Body of pancreas (tissue), 4 donors: ENCODE measurements at regions not wholly inside any gene's neighbourhood (a gene's known extent, or its start where the extent isn't known, plus 50 kb on each side); places are given as distances from the start of the nearest gene placed in this dataset.

Experiments
- ATAC-seq: fragments of 150-250 bp; one replicate; pipeline ENCODE4 v1.9.1; 2016
- DNase-seq, 4 donors: peaks; one replicate each; pipeline ENCODE4 v3.0.0-alpha.2; 2019
- H3K27ac ChIP-seq, 4 donors: fragments of 200-600 bp; sonication (generic); 1 replicate in 3 of 4; 2 replicates in 1 of 4; pipeline versions ENCODE4 v1.5.1 to v1.6.1; 2016 to 2019; ENCODE audit warnings: mild to moderate bottlenecking in 1 of 4, mixed read lengths in 1 of 4, moderate library complexity in 1 of 4
- H3K27me3 ChIP-seq, 2 donors: fragments of 200-600 bp; sonication (generic); one replicate each; pipeline ENCODE4 v1.6.0; 2016; ENCODE audit warnings: mild to moderate bottlenecking in 1 of 2
- H3K36me3 ChIP-seq, 2 donors: fragments of 200-600 bp; sonication (generic); replicated peaks in 1 of 2; 2 replicates each; pipeline ENCODE4 v1.5.1; 2016; ENCODE audit warnings: low read depth in 2 of 2; ENCODE audit not compliant: insufficient read depth in 1 of 2
- H3K4me1 ChIP-seq: fragments of 200-600 bp; sonication (generic); one replicate; pipeline ENCODE4 v1.6.0; 2016
- H3K4me3 ChIP-seq, 2 donors: fragments of 200-600 bp; sonication (generic); 1 replicate in 1 of 2; 2 replicates in 1 of 2; pipeline ENCODE4 v1.5.1; 2016 to 2019
- H3K9me3 ChIP-seq, 3 donors: fragments of 200-600 bp; sonication (generic); 1 replicate in 2 of 3; 2 replicates in 1 of 3; pipeline ENCODE4 v1.5.1; 2016
- POLR2A ChIP-seq, 3 donors: fragments of 450-650 bp; IDR thresholded peaks; one replicate each; pipeline ENCODE4 v1.6.1; 2016; ENCODE audit warnings: antibody characterized with exemption in 3 of 3, mild to moderate bottlenecking in 2 of 3
- WGBS, 2 donors: methylation state at CpG; one replicate each; pipeline ENCODE4 v1.1.5; 2017; 5-methylcytosine and 5-hydroxymethylcytosine counted together
- intact Hi-C: fragments of 100-400 bp; cut with DNase I; formaldehyde crosslinking; loops from one replicate; pipeline ENCODE4 v1.15.1; 2023
- TF ChIP-seq, protein P1 (sequence below), 7 experiments: fragments of 450-650 bp in 4 of 7; fragments of 200-600 bp in 3 of 7; sonication (generic) in 3 of 7; IDR thresholded peaks; one replicate each; pipeline ENCODE4 v1.5.1; 2016 to 2019; ENCODE audit warnings: antibody characterized with exemption in 7 of 7

DNA sequence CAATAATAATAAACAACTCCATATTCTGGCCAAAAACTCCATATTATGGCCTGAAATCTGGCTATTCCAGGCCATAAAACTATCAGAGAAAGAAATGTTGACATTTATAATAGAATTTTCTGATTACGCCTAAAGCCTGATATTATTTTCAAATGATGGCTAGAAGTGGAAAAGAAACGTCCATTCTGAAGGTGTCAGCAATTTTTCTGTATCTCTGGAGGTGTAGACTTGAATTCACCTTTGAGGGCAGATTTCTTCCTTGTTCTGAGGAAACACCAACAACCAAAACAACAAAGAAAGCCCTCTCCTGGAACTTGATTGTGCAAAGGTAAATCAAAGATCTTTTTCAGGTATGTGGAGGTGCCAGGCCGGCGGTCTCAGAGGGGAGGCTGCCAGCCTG is 390.7 kb downstream of the DMAC1 start:
- Histone ChIP-seq H3K27me3 (no peaks in the 10 kb centered on the region), H3K36me3 (no peaks in the 10 kb centered on the region), H3K4me3 (no peak overlapping the region), H3K27ac (no peak overlapping the region), H3K9me3 (no peaks in the 10 kb centered on the region), H3K4me1 (no peaks in the 10 kb centered on the region)
- ATAC-seq (no peak), DNase-seq (no peak)
- 77 to 88% methylated on average over 4 of the region's 4 CpGs for WGBS, 2 donors
- intact Hi-C loops, result no loop called here
- TF ChIP-seq POLR2A (IDR thresholded peaks at IDR 0.05), result no peak
- TF ChIP-seq, protein P1, sequence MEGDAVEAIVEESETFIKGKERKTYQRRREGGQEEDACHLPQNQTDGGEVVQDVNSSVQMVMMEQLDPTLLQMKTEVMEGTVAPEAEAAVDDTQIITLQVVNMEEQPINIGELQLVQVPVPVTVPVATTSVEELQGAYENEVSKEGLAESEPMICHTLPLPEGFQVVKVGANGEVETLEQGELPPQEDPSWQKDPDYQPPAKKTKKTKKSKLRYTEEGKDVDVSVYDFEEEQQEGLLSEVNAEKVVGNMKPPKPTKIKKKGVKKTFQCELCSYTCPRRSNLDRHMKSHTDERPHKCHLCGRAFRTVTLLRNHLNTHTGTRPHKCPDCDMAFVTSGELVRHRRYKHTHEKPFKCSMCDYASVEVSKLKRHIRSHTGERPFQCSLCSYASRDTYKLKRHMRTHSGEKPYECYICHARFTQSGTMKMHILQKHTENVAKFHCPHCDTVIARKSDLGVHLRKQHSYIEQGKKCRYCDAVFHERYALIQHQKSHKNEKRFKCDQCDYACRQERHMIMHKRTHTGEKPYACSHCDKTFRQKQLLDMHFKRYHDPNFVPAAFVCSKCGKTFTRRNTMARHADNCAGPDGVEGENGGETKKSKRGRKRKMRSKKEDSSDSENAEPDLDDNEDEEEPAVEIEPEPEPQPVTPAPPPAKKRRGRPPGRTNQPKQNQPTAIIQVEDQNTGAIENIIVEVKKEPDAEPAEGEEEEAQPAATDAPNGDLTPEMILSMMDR (IDR thresholded peaks at IDR 0.05), result no peak

DNA sequence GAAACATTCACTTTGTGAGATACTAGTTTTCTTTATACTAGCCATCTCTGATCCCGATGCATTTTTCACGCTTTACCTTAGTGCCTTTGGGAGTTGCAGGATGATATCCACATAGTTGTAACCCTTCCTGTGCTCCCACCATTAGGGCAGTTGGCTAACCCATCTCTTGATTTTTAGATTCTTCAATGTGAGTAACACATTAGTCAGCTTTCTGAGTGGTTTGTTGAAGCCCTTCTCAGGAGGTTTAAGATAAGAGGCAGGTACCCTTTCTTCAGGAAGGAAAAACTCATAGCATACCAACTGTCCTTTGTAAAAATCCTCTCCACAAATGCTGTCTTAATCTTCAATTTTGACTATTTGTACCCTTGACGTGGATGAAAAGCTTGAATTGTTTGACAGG is 392.3 kb downstream of the DMAC1 start:
- 75 to 81% methylated on average over 3 of the region's 3 CpGs for WGBS, 2 donors
- TF ChIP-seq, protein P1 (IDR thresholded peaks at IDR 0.05), result no peak
- TF ChIP-seq POLR2A (IDR thresholded peaks at IDR 0.05), result no peak

DNA sequence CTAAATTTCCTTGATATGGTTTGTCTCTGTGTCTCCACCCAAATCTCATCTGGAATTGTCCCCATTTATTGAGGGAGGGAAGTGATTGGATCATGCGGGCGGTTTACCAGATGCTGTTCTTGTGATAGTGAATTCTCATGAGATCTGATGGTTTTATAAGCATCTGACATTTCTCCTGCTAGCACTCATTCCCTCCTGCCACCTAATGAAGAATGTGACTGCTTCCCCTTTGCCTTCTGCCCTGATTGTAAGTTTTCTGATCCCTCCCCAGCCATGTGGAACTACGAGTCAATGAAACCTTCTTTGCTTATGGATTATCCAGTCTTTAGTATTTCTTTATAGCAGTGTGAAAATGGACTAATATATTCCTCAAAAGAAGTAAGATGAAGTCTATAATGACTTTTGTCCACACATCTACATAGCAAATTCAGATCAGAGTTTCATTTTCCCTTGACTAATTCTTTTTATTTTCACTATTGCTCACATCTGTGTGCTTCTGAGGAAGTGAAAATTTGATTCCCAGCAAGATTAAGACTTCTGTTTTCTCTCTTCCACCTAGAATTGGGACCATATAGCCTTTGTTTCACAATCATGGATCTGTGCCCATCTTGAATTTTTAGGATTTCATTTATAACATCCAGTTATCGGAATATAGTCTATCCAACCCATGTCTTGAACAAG is 393.5 kb downstream of the DMAC1 start:
- intact Hi-C loops, result no loop called here
- TF ChIP-seq, protein P1 (IDR thresholded peaks at IDR 0.05), result no peak
- no peak for TF ChIP-seq POLR2A (IDR thresholded peaks at IDR 0.05)

More for the DNA sequence above, 392.3 kb downstream of the DMAC1 start:
- no peaks in the 10 kb centered on the region for H3K9me3 ChIP-seq
- H3K27ac ChIP-seq, result no peak overlapping the region
- H3K27me3 ChIP-seq, result no peaks in the 10 kb centered on the region
- intact Hi-C loops, result no loop called here
- H3K4me1 ChIP-seq, result no peaks in the 10 kb centered on the region
- no peaks in the 10 kb centered on the region for H3K36me3 ChIP-seq
- no peak overlapping the region for H3K4me3 ChIP-seq
- no peak for DNase-seq
- no peak for ATAC-seq

DNA sequence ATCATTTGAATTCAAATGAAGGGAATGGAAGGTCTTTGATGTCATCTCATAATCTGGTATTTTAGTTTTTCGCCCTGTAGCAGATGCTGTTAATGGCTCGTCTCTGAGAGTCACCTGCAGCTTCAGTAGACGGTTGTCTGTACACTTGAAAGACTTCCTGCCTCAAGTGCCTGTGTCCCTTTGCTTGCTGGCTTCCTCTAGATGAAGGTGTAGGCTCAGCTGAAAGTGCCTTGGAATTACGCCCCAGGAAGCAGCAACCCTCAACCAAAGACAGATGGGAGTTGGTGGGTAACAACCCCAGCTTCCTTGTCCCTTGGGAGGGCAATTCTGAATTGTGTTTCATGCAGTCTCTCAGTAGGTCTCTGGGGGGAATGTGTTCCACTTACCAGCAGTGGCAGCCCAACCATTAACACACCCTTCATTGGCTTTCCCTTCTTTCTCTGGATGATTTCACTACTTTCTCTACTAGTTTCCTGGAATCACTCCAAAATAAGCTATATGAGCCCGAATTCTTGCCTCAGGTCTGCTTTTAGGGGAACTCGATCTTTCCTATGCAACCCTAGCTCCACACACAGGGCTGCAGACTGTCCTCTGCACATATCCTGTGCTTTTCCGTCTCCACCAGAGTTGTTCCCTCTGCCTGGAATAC is 395.6 kb downstream of the DMAC1 start:
- no peak overlapping the region for H3K27ac ChIP-seq
- TF ChIP-seq, protein P1 (IDR thresholded peaks at IDR 0.05), result no peak
- TF ChIP-seq POLR2A (IDR thresholded peaks at IDR 0.05), result no peak
- intact Hi-C loops, result no loop called here
- WGBS, 2 donors, result 71 to 76% methylated on average over 7 of the region's 7 CpGs
- H3K4me3 ChIP-seq, result no peak overlapping the region
- no peaks in the 10 kb centered on the region for H3K4me1 ChIP-seq
- DNase-seq, result no peak
- ATAC-seq, result no peak
- no peaks in the 10 kb centered on the region for H3K9me3 ChIP-seq
- no peaks in the 10 kb centered on the region for H3K36me3 ChIP-seq
- no peaks in the 10 kb centered on the region for H3K27me3 ChIP-seq

More for the DNA sequence above, 393.5 kb downstream of the DMAC1 start:
- H3K9me3 ChIP-seq, result no peaks in the 10 kb centered on the region
- no peaks in the 10 kb centered on the region for H3K27me3 ChIP-seq
- 73 to 81% methylated on average over 4 of the region's 4 CpGs for WGBS, 2 donors
- DNase-seq (no peak), ATAC-seq (no peak)
- no peaks in the 10 kb centered on the region for H3K36me3 ChIP-seq
- no peak overlapping the region for H3K4me3 ChIP-seq
- no peaks in the 10 kb centered on the region for H3K4me1 ChIP-seq
- H3K27ac ChIP-seq, result no peak overlapping the region

DNA sequence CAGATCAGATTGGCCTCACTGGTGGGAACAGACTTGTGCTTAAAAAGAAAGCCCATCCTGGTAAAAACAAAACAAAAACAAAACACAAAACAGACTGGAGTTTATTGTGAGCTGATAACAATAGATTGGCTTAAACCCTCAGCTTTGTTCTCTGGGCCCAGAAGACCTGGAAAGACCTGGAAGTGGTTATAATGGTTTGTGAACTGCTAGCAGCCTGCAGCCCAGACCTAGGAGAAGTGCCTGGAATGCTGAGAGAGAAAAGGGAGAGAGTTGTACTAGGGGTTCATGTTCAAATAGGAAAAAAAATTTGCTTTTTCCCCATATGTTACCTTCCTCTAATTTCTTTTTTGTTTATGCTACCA is 396.6 kb downstream of the DMAC1 start:
- ATAC-seq, result no peak
- Histone ChIP-seq H3K4me1 (no peaks in the 10 kb centered on the region), H3K27ac (no peak overlapping the region), H3K36me3 (no peaks in the 10 kb centered on the region), H3K27me3 (no peaks in the 10 kb centered on the region), H3K4me3 (no peak overlapping the region), H3K9me3 (no peaks in the 10 kb centered on the region)
- TF ChIP-seq, protein P1 (IDR thresholded peaks at IDR 0.05), result no peak
- TF ChIP-seq POLR2A (IDR thresholded peaks at IDR 0.05), result no peak
- no peak for DNase-seq
- intact Hi-C loops, result no loop called here
